ENCODE measurements at regions not wholly inside any gene's neighbourhood (a gene's known extent, or its start where the extent isn't known, plus 50 kb on each side); places are given as distances from the start of the nearest gene placed in this dataset.

GRCh38 chr5:116378007-116378776, 196.4 kb downstream of the SEMA6A start:
- no peaks in the 10 kb centered on the region for H3K36me3 ChIP-seq (ENCODE audit: control insufficient read depth, insufficient read depth, low read length)
- H3K27me3 ChIP-seq (ENCODE audit: control insufficient read depth, insufficient read depth, low read length): no peaks in the 10 kb centered on the region
- no peak overlapping the region for H3K27ac ChIP-seq (ENCODE audit: low read depth, low read length)

GRCh38 chr5:116377276-116378006, 197.2 kb downstream of the SEMA6A start:
- Histone ChIP-seq H3K9ac (ENCODE audit: low read depth, low read length) (no peak overlapping the region), H3K4me1 (ENCODE audit: control insufficient read depth, insufficient read depth, low read length) (peaks cover 13% of the 10 kb centered on the region), H3K4me3 (ENCODE audit: low read depth, low read length) (no peak overlapping the region), H3K27me3 (ENCODE audit: control insufficient read depth, insufficient read depth, low read length) (no peaks in the 10 kb centered on the region), H3K27ac (ENCODE audit: low read depth, low read length) (no peak overlapping the region), H3K9me3 (ENCODE audit: control insufficient read depth, insufficient read depth, low read length) (no peaks in the 10 kb centered on the region), H3K36me3 (ENCODE audit: control insufficient read depth, insufficient read depth, low read length) (no peaks in the 10 kb centered on the region)

More at GRCh38 chr5:116378007-116378776, 196.4 kb downstream of the SEMA6A start:
- peaks cover 13% of the 10 kb centered on the region for H3K4me1 ChIP-seq (ENCODE audit: control insufficient read depth, insufficient read depth, low read length)
- H3K9ac ChIP-seq (ENCODE audit: low read depth, low read length): no peak overlapping the region
- H3K4me3 ChIP-seq (ENCODE audit: low read depth, low read length): no peak overlapping the region
- H3K9me3 ChIP-seq (ENCODE audit: control insufficient read depth, insufficient read depth, low read length): no peaks in the 10 kb centered on the region

GRCh38 chr5:116375926-116376325, 198.7 kb downstream of the SEMA6A start:
- no peak overlapping the region for H3K4me3 ChIP-seq (ENCODE audit: low read depth, low read length)
- H3K4me1 ChIP-seq (ENCODE audit: control insufficient read depth, insufficient read depth, low read length): peaks cover 17% of the 10 kb centered on the region
- no peak overlapping the region; the same call in 1 of the 2 replicates for H3K9ac ChIP-seq (ENCODE audit: low read depth, low read length)
- H3K36me3 ChIP-seq (ENCODE audit: control insufficient read depth, insufficient read depth, low read length): no peaks in the 10 kb centered on the region
- no peaks in the 10 kb centered on the region for H3K9me3 ChIP-seq (ENCODE audit: control insufficient read depth, insufficient read depth, low read length)
- no peaks in the 10 kb centered on the region for H3K27me3 ChIP-seq (ENCODE audit: control insufficient read depth, insufficient read depth, low read length)
- H3K27ac ChIP-seq (ENCODE audit: low read depth, low read length): peak overlapping the region; percentile 68

GRCh38 chr5:116374434-116374852, 200.2 kb downstream of the SEMA6A start:
- Histone ChIP-seq H3K27me3 (ENCODE audit: control insufficient read depth, insufficient read depth, low read length) (no peaks in the 10 kb centered on the region), H3K9me3 (ENCODE audit: control insufficient read depth, insufficient read depth, low read length) (no peaks in the 10 kb centered on the region), H3K4me3 (ENCODE audit: low read depth, low read length) (no peak overlapping the region), H3K36me3 (ENCODE audit: control insufficient read depth, insufficient read depth, low read length) (no peaks in the 10 kb centered on the region), H3K9ac (ENCODE audit: low read depth, low read length) (no peak overlapping the region), H3K27ac (ENCODE audit: low read depth, low read length) (no peak overlapping the region), H3K4me1 (ENCODE audit: control insufficient read depth, insufficient read depth, low read length) (peaks cover 31% of the 10 kb centered on the region)

DNA sequence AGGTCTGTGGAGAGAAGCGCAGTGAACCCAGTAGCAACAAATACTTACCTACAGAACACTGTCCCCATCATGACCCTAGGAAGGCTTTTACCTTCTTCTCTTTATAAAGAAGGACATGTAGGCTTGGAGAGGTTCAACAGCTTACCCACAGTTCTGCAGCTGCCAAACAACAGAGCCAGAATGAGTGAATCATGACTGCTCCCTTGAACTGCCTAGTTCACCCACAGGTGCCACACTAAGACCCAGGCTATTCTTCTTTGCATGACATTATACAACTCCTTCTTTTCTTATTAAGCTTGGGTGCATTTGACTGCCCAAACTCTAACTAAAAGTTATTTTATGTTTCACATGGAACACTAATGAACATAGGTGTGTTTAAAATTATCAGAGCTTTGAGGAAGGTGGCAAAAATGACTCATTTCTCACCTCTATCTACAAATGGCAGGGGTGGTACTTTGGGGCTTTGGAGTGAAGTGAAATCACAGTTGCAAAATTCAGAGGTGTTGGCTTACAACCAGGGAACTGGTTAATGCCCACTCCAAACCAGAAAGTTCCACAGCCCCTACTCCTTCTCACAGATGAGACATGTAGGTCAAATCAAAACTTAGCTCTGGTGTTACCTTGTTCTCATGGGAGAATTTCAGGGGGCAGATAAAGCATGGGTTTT, 201.6 kb downstream of the SEMA6A start:
- Histone ChIP-seq H3K4me1 (ENCODE audit: control insufficient read depth, insufficient read depth, low read length) (peaks cover 31% of the 10 kb centered on the region), H3K9ac (ENCODE audit: low read depth, low read length) (no peak overlapping the region), H3K36me3 (ENCODE audit: control insufficient read depth, insufficient read depth, low read length) (no peaks in the 10 kb centered on the region), H3K27me3 (ENCODE audit: control insufficient read depth, insufficient read depth, low read length) (no peaks in the 10 kb centered on the region), H3K4me3 (ENCODE audit: low read depth, low read length) (no peak overlapping the region), H3K9me3 (ENCODE audit: control insufficient read depth, insufficient read depth, low read length) (no peaks in the 10 kb centered on the region), H3K27ac (ENCODE audit: low read depth, low read length) (no peak overlapping the region)

DNA sequence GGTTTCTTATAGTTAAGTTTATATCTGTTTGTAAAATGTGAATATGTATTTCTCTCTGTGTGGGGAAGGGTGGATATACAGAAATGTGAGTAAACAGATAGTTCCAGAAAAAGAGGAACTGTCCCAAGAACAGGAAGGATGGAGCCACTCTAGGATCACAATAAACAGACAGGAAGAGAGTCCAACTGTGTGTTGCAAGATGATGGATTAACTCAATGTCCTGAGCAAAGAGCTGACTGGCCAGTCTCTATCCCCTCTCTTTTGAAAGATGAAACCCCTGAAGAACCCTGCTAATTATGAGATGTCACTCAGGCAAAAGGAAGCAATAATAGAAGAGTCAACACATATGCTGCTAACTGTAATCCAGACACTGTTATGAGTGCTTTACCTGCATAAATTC, 202.7 kb downstream of the SEMA6A start:
- H3K27me3 ChIP-seq (ENCODE audit: control insufficient read depth, insufficient read depth, low read length): no peaks in the 10 kb centered on the region
- H3K9ac ChIP-seq (ENCODE audit: low read depth, low read length): no peak overlapping the region
- H3K27ac ChIP-seq (ENCODE audit: low read depth, low read length): no peak overlapping the region
- no peaks in the 10 kb centered on the region for H3K9me3 ChIP-seq (ENCODE audit: control insufficient read depth, insufficient read depth, low read length)
- no peaks in the 10 kb centered on the region for H3K36me3 ChIP-seq (ENCODE audit: control insufficient read depth, insufficient read depth, low read length)
- H3K4me3 ChIP-seq (ENCODE audit: low read depth, low read length): no peak overlapping the region
- H3K4me1 ChIP-seq (ENCODE audit: control insufficient read depth, insufficient read depth, low read length): peaks cover 29% of the 10 kb centered on the region

DNA sequence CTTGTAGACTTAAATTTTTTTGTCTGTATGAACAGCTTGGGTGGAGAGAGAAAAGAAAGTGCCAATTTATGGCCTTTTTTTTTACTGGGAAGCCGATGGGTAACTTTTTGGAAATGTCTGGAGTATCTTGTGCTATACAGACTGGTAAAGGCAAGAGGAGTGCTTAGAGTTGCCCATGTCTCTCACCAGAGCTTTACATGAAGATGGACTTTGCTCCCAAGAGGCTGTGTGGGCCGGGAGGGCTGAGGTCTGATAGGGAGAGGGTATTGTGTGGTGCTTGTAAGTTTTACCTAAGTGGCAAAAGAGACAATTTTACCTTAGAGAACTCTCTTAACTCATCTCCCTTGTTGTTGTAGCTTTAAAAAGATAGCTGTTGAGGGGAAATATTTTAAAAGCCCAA, 203.2 kb downstream of the SEMA6A start:
- Histone ChIP-seq H3K9me3 (ENCODE audit: control insufficient read depth, insufficient read depth, low read length) (no peaks in the 10 kb centered on the region), H3K36me3 (ENCODE audit: control insufficient read depth, insufficient read depth, low read length) (no peaks in the 10 kb centered on the region), H3K4me3 (ENCODE audit: low read depth, low read length) (no peak overlapping the region), H3K4me1 (ENCODE audit: control insufficient read depth, insufficient read depth, low read length) (peaks cover 27% of the 10 kb centered on the region), H3K27me3 (ENCODE audit: control insufficient read depth, insufficient read depth, low read length) (no peaks in the 10 kb centered on the region), H3K9ac (ENCODE audit: low read depth, low read length) (no peak overlapping the region), H3K27ac (ENCODE audit: low read depth, low read length) (no peak overlapping the region)

- H3K9me3 ChIP-seq (ENCODE audit: control insufficient read depth, insufficient read depth, low read length): no peaks in the 10 kb centered on the region
- H3K36me3 ChIP-seq (ENCODE audit: control insufficient read depth, insufficient read depth, low read length): no peaks in the 10 kb centered on the region
- H3K27ac ChIP-seq (ENCODE audit: low read depth, low read length): no peak overlapping the region
- no peaks in the 10 kb centered on the region for H3K27me3 ChIP-seq (ENCODE audit: control insufficient read depth, insufficient read depth, low read length)
- no peak overlapping the region for H3K9ac ChIP-seq (ENCODE audit: low read depth, low read length)
- no peak overlapping the region for H3K4me3 ChIP-seq (ENCODE audit: low read depth, low read length)
- H3K4me1 ChIP-seq (ENCODE audit: control insufficient read depth, insufficient read depth, low read length): peaks cover 21% of the 10 kb centered on the region
Measured at GRCh38 chr5:116370886-116371285, 203.7 kb downstream of the SEMA6A start.

DNA sequence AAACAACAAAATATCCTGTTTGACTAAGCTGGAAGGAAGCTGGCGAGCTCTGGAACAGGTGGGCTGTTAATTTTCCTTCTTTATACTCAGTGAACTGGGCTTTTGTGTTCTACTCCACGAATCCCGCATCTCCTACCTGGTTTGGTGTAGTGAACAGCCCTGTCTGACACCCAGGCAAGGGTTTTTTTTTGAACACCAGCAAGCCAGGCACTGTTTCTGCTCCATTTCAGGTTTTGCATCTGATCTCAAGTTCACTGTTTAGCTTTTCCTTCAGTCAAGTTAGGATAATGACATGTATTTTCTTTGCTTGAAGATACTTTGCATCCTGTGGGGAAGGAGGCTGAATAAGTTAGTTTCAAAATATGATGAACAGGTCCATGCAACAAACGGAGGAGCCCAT, 204.5 kb downstream of the SEMA6A start:
- no peak overlapping the region for H3K4me3 ChIP-seq (ENCODE audit: low read depth, low read length)
- no peaks in the 10 kb centered on the region for H3K27me3 ChIP-seq (ENCODE audit: control insufficient read depth, insufficient read depth, low read length)
- H3K36me3 ChIP-seq (ENCODE audit: control insufficient read depth, insufficient read depth, low read length): no peaks in the 10 kb centered on the region
- H3K4me1 ChIP-seq (ENCODE audit: control insufficient read depth, insufficient read depth, low read length): peaks cover 18% of the 10 kb centered on the region
- no peak overlapping the region for H3K27ac ChIP-seq (ENCODE audit: low read depth, low read length)
- H3K9me3 ChIP-seq (ENCODE audit: control insufficient read depth, insufficient read depth, low read length): no peaks in the 10 kb centered on the region
- H3K9ac ChIP-seq (ENCODE audit: low read depth, low read length): no peak overlapping the region

DNA sequence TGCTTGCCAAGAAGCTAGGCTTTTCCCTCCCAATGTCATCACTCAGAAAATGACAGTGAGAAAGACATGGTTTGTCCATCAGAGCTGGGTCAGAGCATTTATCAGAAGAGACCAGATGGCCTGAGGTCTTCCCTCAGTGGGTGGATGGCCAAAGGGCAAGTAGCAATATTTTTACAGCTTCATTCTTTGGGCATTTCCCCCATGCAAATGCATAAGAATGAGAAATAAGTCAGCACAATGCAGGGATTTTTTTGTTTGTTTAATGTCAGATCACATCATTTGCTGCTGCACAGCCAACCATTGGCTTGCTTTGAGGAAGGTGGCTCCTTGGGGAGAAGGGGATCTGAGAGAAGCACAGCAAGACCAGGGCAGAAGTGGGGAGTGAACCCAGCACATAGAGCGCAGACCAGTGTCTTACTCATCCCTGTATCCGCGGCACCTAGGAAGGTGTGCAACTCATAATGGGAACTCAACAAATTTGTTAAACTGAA, 209.6 kb downstream of the SEMA6A start:
- Histone ChIP-seq H3K27me3 (ENCODE audit: control insufficient read depth, insufficient read depth, low read length) (peaks cover 15% of the 10 kb centered on the region), H3K36me3 (ENCODE audit: control insufficient read depth, insufficient read depth, low read length) (no peaks in the 10 kb centered on the region), H3K9me3 (ENCODE audit: control insufficient read depth, insufficient read depth, low read length) (no peaks in the 10 kb centered on the region), H3K27ac (ENCODE audit: low read depth, low read length) (no peak overlapping the region), H3K4me3 (ENCODE audit: low read depth, low read length) (no peak overlapping the region), H3K9ac (ENCODE audit: low read depth, low read length) (no peak overlapping the region), H3K4me1 (ENCODE audit: control insufficient read depth, insufficient read depth, low read length) (peaks cover 17% of the 10 kb centered on the region)

- Histone ChIP-seq H3K4me3 (ENCODE audit: low read depth, low read length) (no peak overlapping the region), H3K9ac (ENCODE audit: low read depth, low read length) (no peak overlapping the region), H3K9me3 (ENCODE audit: control insufficient read depth, insufficient read depth, low read length) (no peaks in the 10 kb centered on the region), H3K27me3 (ENCODE audit: control insufficient read depth, insufficient read depth, low read length) (peaks cover 15% of the 10 kb centered on the region), H3K36me3 (ENCODE audit: control insufficient read depth, insufficient read depth, low read length) (no peaks in the 10 kb centered on the region), H3K4me1 (ENCODE audit: control insufficient read depth, insufficient read depth, low read length) (peaks cover 12% of the 10 kb centered on the region; the same call in 1 of the 2 replicates), H3K27ac (ENCODE audit: low read depth, low read length) (no peak overlapping the region)
Measured at GRCh38 chr5:116363780-116364179, 210.8 kb downstream of the SEMA6A start.

All from HUES48 (cell line).